ENCODE measurements at regions not wholly inside any gene's neighbourhood (a gene's known extent, or its start where the extent isn't known, plus 50 kb on each side); places are given as distances from the start of the nearest gene placed in this dataset.

GRCh38 chr9:92234514-92234913 lies 59.0 kb downstream of the IARS1 start:
- no peak for TF ChIP-seq CTCF (IDR thresholded peaks at IDR 0.05)
- TF ChIP-seq POLR2A (IDR thresholded peaks at IDR 0.05) = no peak
